Liver (tissue), 8 donors: ENCODE measurements at regions not wholly inside any gene's neighbourhood (a gene's known extent, or its start where the extent isn't known, plus 50 kb on each side); places are given as distances from the start of the nearest gene placed in this dataset.

Experiments used
- DNase-seq: peaks from one replicate; pipeline ENCODE4 v3.0.0-alpha.2; 2017; ENCODE audit warnings: low spot score
- H3K27ac ChIP-seq, 2 donors: one replicate each; pipeline ENCODE4 v1.7.0; 2013; ENCODE audit warnings: inconsistent platforms in 2 of 2, low read length in 2 of 2, control low read depth in 1 of 2, low read depth in 1 of 2, mild to moderate bottlenecking in 1 of 2
- H3K27me3 ChIP-seq, 4 donors: one replicate each; pipeline versions ENCODE4 v1.6.1 to v1.7.0; 2013; ENCODE audit warnings: low read length in 3 of 4, inconsistent platforms in 1 of 4, mild to moderate bottlenecking in 1 of 4, moderate library complexity in 1 of 4; ENCODE audit not compliant: control insufficient read depth in 4 of 4, insufficient read depth in 4 of 4
- H3K36me3 ChIP-seq, 4 donors: one replicate each; pipeline versions ENCODE4 v1.6.1 to v1.7.0; 2013; ENCODE audit warnings: low read length in 3 of 4, mild to moderate bottlenecking in 3 of 4, low read depth in 1 of 4, moderate library complexity in 1 of 4; ENCODE audit not compliant: control insufficient read depth in 4 of 4, insufficient read depth in 3 of 4
- H3K4me1 ChIP-seq, 4 donors: one replicate each; pipeline versions ENCODE4 v1.6.1 to v1.7.0; 2013; ENCODE audit warnings: low read length in 3 of 4, mild to moderate bottlenecking in 3 of 4, moderate library complexity in 1 of 4; ENCODE audit not compliant: control insufficient read depth in 4 of 4, insufficient read depth in 4 of 4
- H3K4me3 ChIP-seq, 3 donors: one replicate each; pipeline versions ENCODE4 v1.6.1 to v1.7.0; 2013; ENCODE audit warnings: low read length in 3 of 3, control low read depth in 1 of 3, low read depth in 1 of 3, mild to moderate bottlenecking in 1 of 3
- H3K9ac ChIP-seq, 2 donors: one replicate each; pipeline ENCODE4 v1.7.0; 2013; ENCODE audit warnings: low read length in 2 of 2, mild to moderate bottlenecking in 2 of 2, moderate library complexity in 2 of 2, control low read depth in 1 of 2, low read depth in 1 of 2
- H3K9me3 ChIP-seq, 4 donors: one replicate each; pipeline versions ENCODE4 v1.6.1 to v1.7.0; 2013; ENCODE audit warnings: low read length in 3 of 4; ENCODE audit not compliant: control insufficient read depth in 4 of 4
- CTCF ChIP-seq: fragments of 150-350 bp; IDR thresholded peaks from 2 replicates; pipeline ENCODE4 v1.5.1; 2017; ENCODE audit warnings: improper control_type of control experiment, low read depth, low read length; ENCODE audit not compliant: missing input control
- FOXA2 ChIP-seq: IDR thresholded peaks from 2 replicates; pipeline ENCODE4 v1.6.1; 2016; ENCODE audit warnings: antibody characterized with exemption
- GABPA ChIP-seq, 2 donors: IDR thresholded peaks in 1 of 2; conservative IDR thresholded peaks in 1 of 2; 2 replicates each; pipeline ENCODE4 v1.6.1; 2016; ENCODE audit warnings: antibody characterized with exemption in 2 of 2, mild to moderate bottlenecking in 1 of 2, moderate library complexity in 1 of 2
- HNF4G ChIP-seq: IDR thresholded peaks from 2 replicates; pipeline ENCODE4 v1.6.1; 2016; ENCODE audit warnings: antibody characterized with exemption
- JUND ChIP-seq, 2 donors: IDR thresholded peaks; 2 replicates each; pipeline ENCODE4 v1.6.1; 2016; ENCODE audit warnings: antibody characterized with exemption in 2 of 2
- NR2F2 ChIP-seq: IDR thresholded peaks from 2 replicates; pipeline ENCODE4 v1.6.1; 2016; ENCODE audit warnings: antibody characterized with exemption
- RAD21 ChIP-seq, 2 donors: IDR thresholded peaks; 2 replicates each; pipeline ENCODE4 v1.6.1; 2016; ENCODE audit warnings: antibody characterized with exemption in 2 of 2, mild to moderate bottlenecking in 2 of 2
- REST ChIP-seq: IDR thresholded peaks from 2 replicates; pipeline ENCODE4 v1.6.1; 2016; ENCODE audit warnings: antibody characterized with exemption, mild to moderate bottlenecking
- RXRA ChIP-seq, 2 donors: IDR thresholded peaks; 2 replicates each; pipeline ENCODE4 v1.6.1; 2017 to 2018; ENCODE audit warnings: antibody characterized with exemption in 2 of 2, mild to moderate bottlenecking in 1 of 2
- SP1 ChIP-seq: IDR thresholded peaks from 2 replicates; pipeline ENCODE4 v1.6.1; 2018; ENCODE audit warnings: antibody characterized with exemption, mild to moderate bottlenecking
- TAF1 ChIP-seq: conservative IDR thresholded peaks from 2 replicates; pipeline ENCODE4 v1.6.1; 2016; ENCODE audit warnings: antibody characterized with exemption, mild to moderate bottlenecking
- YY1 ChIP-seq: IDR thresholded peaks from 2 replicates; pipeline ENCODE4 v1.6.1; 2016; ENCODE audit warnings: antibody characterized with exemption, mild to moderate bottlenecking
- ZBTB33 ChIP-seq: IDR thresholded peaks from 2 replicates; pipeline ENCODE4 v1.6.1; 2016; ENCODE audit warnings: antibody characterized with exemption
- WGBS: extraction: QIAGEN DNeasy Blood & Tissue Kit; methylation state at CpG from one replicate; pipeline ENCODE4 v1.1.7; 2013; 5-methylcytosine and 5-hydroxymethylcytosine counted together
- TF ChIP-seq, protein P1 (sequence below): IDR thresholded peaks from 2 replicates; pipeline ENCODE4 v1.6.1; 2016; ENCODE audit warnings: antibody characterized with exemption
- donor health status: healthy.
- donor health status: healthy.
- donor health status: healthy.
- donor health status: healthy.
- donor health status: healthy.

- TF ChIP-seq REST, result no peak
- TF ChIP-seq, protein P1, sequence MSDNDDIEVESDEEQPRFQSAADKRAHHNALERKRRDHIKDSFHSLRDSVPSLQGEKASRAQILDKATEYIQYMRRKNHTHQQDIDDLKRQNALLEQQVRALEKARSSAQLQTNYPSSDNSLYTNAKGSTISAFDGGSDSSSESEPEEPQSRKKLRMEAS, result no peak
Measured at GRCh38 chr5:69006030-69006429, 87.8 kb upstream of the SLC30A5 start (continued).

GRCh38 chr5:69007163-69007562 lies 86.7 kb upstream of the SLC30A5 start:
- no peaks in the 10 kb centered on the region for H3K9me3 ChIP-seq
- no peak overlapping the region for H3K4me3 ChIP-seq
- no peak overlapping the region for H3K9ac ChIP-seq
- H3K36me3 ChIP-seq, result no peaks in the 10 kb centered on the region
- H3K27me3 ChIP-seq, result no peaks in the 10 kb centered on the region
- H3K4me1 ChIP-seq, result no peaks in the 10 kb centered on the region
- H3K27ac ChIP-seq, result no peak overlapping the region
- 73% methylated on average over 4 of the region's 4 CpGs for WGBS
- no peak for DNase-seq
- TF ChIP-seq RXRA (IDR thresholded peaks at IDR 0.05) (no peak), GABPA (IDR thresholded peaks at IDR 0.05 in 1 of 2, conservative IDR thresholded peaks at IDR 0.05 in 1 of 2) (no peak), ZBTB33 (no peak), RAD21 (IDR thresholded peaks at IDR 0.05) (no peak), HNF4G (no peak), JUND (IDR thresholded peaks at IDR 0.05) (no peak), YY1 (no peak), CTCF (no peak), NR2F2 (no peak), SP1 (no peak), REST (no peak), TAF1 (no peak), FOXA2 (no peak)
- TF ChIP-seq, protein P1, result no peak
